H9 (cell line): ENCODE measurements at regions not wholly inside any gene's neighbourhood (a gene's known extent, or its start where the extent isn't known, plus 50 kb on each side); places are given as distances from the start of the nearest gene placed in this dataset.

Experiments
- DNase-seq: peaks from one replicate; pipeline ENCODE4 v3.0.0-alpha.2; 2017
- H2AFZ ChIP-seq: one replicate; pipeline ENCODE4 v1.6.1; 2013; ENCODE audit warnings: mild to moderate bottlenecking, low read length, control low read depth, moderate library complexity
- H2AK5ac ChIP-seq: 2 replicates; pipeline ENCODE4 v1.6.1; 2013; ENCODE audit warnings: low read length, control low read depth, mixed read lengths; ENCODE audit not compliant: insufficient read length
- H2BK120ac ChIP-seq: one replicate; pipeline ENCODE4 v1.6.1; 2013; ENCODE audit warnings: low read depth, mild to moderate bottlenecking, low read length, control low read depth, inconsistent platforms; ENCODE audit not compliant: poor library complexity, severe bottlenecking
- H2BK12ac ChIP-seq: 2 replicates; pipeline ENCODE4 v1.6.1; 2013; ENCODE audit warnings: low read length, control low read depth, mixed read lengths, low read depth; ENCODE audit not compliant: insufficient read length
- H2BK15ac ChIP-seq: 2 replicates; pipeline ENCODE4 v1.6.1; 2013; ENCODE audit warnings: low read depth, low read length, control low read depth
- H2BK20ac ChIP-seq: one replicate; pipeline ENCODE4 v1.6.1; 2013; ENCODE audit warnings: low read depth, mild to moderate bottlenecking, low read length, control low read depth, inconsistent platforms; ENCODE audit not compliant: poor library complexity, severe bottlenecking
- H2BK5ac ChIP-seq: 2 replicates; pipeline ENCODE4 v1.6.1; 2013; ENCODE audit warnings: low read length, control low read depth, mixed read lengths; ENCODE audit not compliant: insufficient read length
- H3K14ac ChIP-seq: 2 replicates; pipeline ENCODE4 v1.6.1; 2013; ENCODE audit warnings: low read length, control low read depth; ENCODE audit not compliant: insufficient read depth
- H3K18ac ChIP-seq: 2 replicates; pipeline ENCODE4 v1.6.1; 2013; ENCODE audit warnings: low read depth, mild to moderate bottlenecking, mixed read lengths, low read length, control low read depth; ENCODE audit not compliant: insufficient read length
- H3K23ac ChIP-seq: 2 replicates; pipeline ENCODE4 v1.6.1; 2013; ENCODE audit warnings: low read length, control low read depth, mixed read lengths, low read depth; ENCODE audit not compliant: insufficient read length
- H3K23me2 ChIP-seq: 2 replicates; pipeline ENCODE4 v1.6.1; 2013; ENCODE audit warnings: low read depth, mild to moderate bottlenecking, mixed read lengths, low read length, control low read depth; ENCODE audit not compliant: insufficient read length, poor library complexity, severe bottlenecking
- H3K27ac ChIP-seq: 2 replicates; pipeline ENCODE4 v1.5.1; 2013; ENCODE audit warnings: low read length, control low read depth, mixed read lengths, low read depth; ENCODE audit not compliant: insufficient read length
- H3K27me3 ChIP-seq: 2 replicates; pipeline ENCODE4 v1.6.1; 2013; ENCODE audit warnings: low read length, control low read depth, inconsistent platforms; ENCODE audit not compliant: insufficient read depth
- H3K4ac ChIP-seq: 2 replicates; pipeline ENCODE4 v1.6.1; 2013; ENCODE audit warnings: low read depth, mild to moderate bottlenecking, control low read depth, inconsistent platforms, low read length, moderate library complexity
- H3K4me1 ChIP-seq: 2 replicates; pipeline ENCODE4 v1.6.1; 2013; ENCODE audit warnings: low read length, control low read depth, inconsistent platforms; ENCODE audit not compliant: insufficient read depth
- H3K4me2 ChIP-seq: 2 replicates; pipeline ENCODE4 v1.6.1; 2013; ENCODE audit warnings: low read length, control low read depth, mixed read lengths; ENCODE audit not compliant: insufficient read length, insufficient read depth
- H3K56ac ChIP-seq: 2 replicates; pipeline ENCODE4 v1.6.1; 2013; ENCODE audit warnings: low read depth, mild to moderate bottlenecking, mixed read lengths, low read length, control low read depth; ENCODE audit not compliant: insufficient read length
- H3K79me1 ChIP-seq: 2 replicates; pipeline ENCODE4 v1.6.1; 2013; ENCODE audit warnings: low read depth, mild to moderate bottlenecking, moderate library complexity, low read length, control low read depth, inconsistent platforms; ENCODE audit not compliant: insufficient read depth, poor library complexity, severe bottlenecking
- H3K79me2 ChIP-seq: 2 replicates; pipeline ENCODE4 v1.6.1; 2013; ENCODE audit warnings: low read length, control low read depth, inconsistent platforms; ENCODE audit not compliant: insufficient read depth
- H3K9ac ChIP-seq: 2 replicates; pipeline ENCODE4 v1.6.1; 2013; ENCODE audit warnings: low read length, control low read depth, mixed read lengths; ENCODE audit not compliant: insufficient read length; ENCODE audit errors: extremely low read depth
- H3K9me3 ChIP-seq: one replicate; pipeline ENCODE4 v1.6.1; 2013; ENCODE audit warnings: low read depth, low read length, inconsistent platforms; ENCODE audit not compliant: control insufficient read depth
- H3T11ph ChIP-seq: one replicate; pipeline ENCODE4 v1.6.1; 2013; ENCODE audit warnings: mild to moderate bottlenecking, low read length, control low read depth, inconsistent platforms
- H4K20me1 ChIP-seq: one replicate; pipeline ENCODE4 v1.6.1; 2013; ENCODE audit not compliant: control insufficient read depth, insufficient read length, insufficient read depth
- H4K5ac ChIP-seq: 2 replicates; pipeline ENCODE4 v1.6.1; 2013; ENCODE audit warnings: low read depth, mild to moderate bottlenecking, mixed read lengths, low read length, control low read depth; ENCODE audit not compliant: insufficient read length
- H4K8ac ChIP-seq: replicated peaks from 2 replicates; pipeline ENCODE4 v1.6.1; 2013; ENCODE audit warnings: low read length, control low read depth, mixed read lengths, low read depth; ENCODE audit not compliant: insufficient read length
- H4K91ac ChIP-seq: 2 replicates; pipeline ENCODE4 v1.6.1; 2013; ENCODE audit warnings: low read depth, mild to moderate bottlenecking, moderate library complexity, mixed read lengths, low read length, control low read depth; ENCODE audit not compliant: insufficient read length
- H3K27ac Mint-ChIP-seq, 3 experiments: 2 replicates in 2 of 3; 3 replicates in 1 of 3; pipeline ENCODE4 v1.8.0; 2020 to 2021; ENCODE audit warnings: mixed read lengths in 3 of 3, mild to moderate bottlenecking in 1 of 3, moderate library complexity in 1 of 3
- H3K27me3 Mint-ChIP-seq: 2 replicates; pipeline ENCODE4 v1.8.0; 2021; ENCODE audit warnings: low read depth, mild to moderate bottlenecking, moderate library complexity, mixed read lengths
- H3K36me3 Mint-ChIP-seq, 3 experiments: 2 replicates in 2 of 3; 3 replicates in 1 of 3; pipeline ENCODE4 v1.8.0; 2020 to 2021; ENCODE audit warnings: low read depth in 3 of 3, mixed read lengths in 3 of 3; ENCODE audit not compliant: insufficient read depth in 1 of 3
- H3K4me1 Mint-ChIP-seq, 2 experiments: 2 replicates each; pipeline ENCODE4 v1.8.0; 2020; ENCODE audit warnings: mixed read lengths in 2 of 2
- H3K4me3 Mint-ChIP-seq, 2 experiments: 2 replicates in 1 of 2; 3 replicates in 1 of 2; pipeline ENCODE4 v1.8.0; 2020 to 2021; ENCODE audit warnings: mild to moderate bottlenecking in 2 of 2, mixed read lengths in 2 of 2, moderate library complexity in 1 of 2
- H3K9me3 Mint-ChIP-seq, 2 experiments: 2 replicates in 1 of 2; 3 replicates in 1 of 2; pipeline ENCODE4 v1.8.0; 2020; ENCODE audit warnings: mild to moderate bottlenecking in 2 of 2, mixed read lengths in 2 of 2, moderate library complexity in 1 of 2
- WGBS: extraction: QIAGEN DNeasy Blood & Tissue Kit; methylation state at CpG from one replicate; pipeline ENCODE4 v1.1.7; 2013; ENCODE audit warnings: missing lambda C conversion rate, low lambda C conversion rate, mixed read lengths; ENCODE audit not compliant: insufficient read length; ENCODE audit errors: extremely low coverage; 5-methylcytosine and 5-hydroxymethylcytosine counted together
- TF ChIP-seq, protein P1 (sequence below): fragments of 200-600 bp; sonication (generic); conservative IDR thresholded peaks from 3 replicates; pipeline ENCODE4 v1.8.0; 2021; ENCODE audit warnings: antibody characterized with exemption, mild to moderate bottlenecking

DNA sequence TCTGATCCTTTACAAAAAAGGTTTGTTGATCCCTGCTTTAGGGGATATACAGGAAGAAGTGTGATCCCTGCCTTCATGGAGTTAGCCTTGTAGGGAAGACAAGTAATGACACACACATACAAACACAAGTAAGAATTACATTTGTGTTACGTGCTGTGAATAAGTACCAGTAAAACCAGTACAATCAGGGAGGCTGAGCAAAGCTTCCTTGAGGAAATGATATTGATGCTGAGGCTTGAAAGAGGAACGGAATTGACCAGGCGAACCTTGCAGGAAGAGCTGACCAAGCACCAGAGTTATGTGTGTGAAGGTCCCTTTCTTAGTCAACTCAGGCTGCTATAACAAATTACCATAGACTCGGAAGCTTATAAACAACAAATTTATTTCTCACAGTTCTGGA, 83.6 kb upstream of the CACUL1 start:
- H3K18ac ChIP-seq, result no peak overlapping the region
- H3K4me3 Mint-ChIP-seq, result no peak overlapping the region
- H2BK120ac ChIP-seq, result no peak overlapping the region
- H2BK15ac ChIP-seq, result no peak overlapping the region
- H3K14ac ChIP-seq, result no peak overlapping the region
- H3K27ac Mint-ChIP-seq, result no peak overlapping the region
- no peaks in the 10 kb centered on the region for H3K9me3 Mint-ChIP-seq
- H3K56ac ChIP-seq, result no peak overlapping the region
- no peaks in the 10 kb centered on the region for H3K36me3 Mint-ChIP-seq
- H4K5ac ChIP-seq, result no peak overlapping the region
- no peaks in the 10 kb centered on the region for H3K79me2 ChIP-seq
- no CpG with 5 or more reads among the region's 4 CpGs for WGBS
- no peak overlapping the region for H3T11ph ChIP-seq
- no peaks in the 10 kb centered on the region for H4K20me1 ChIP-seq
- H3K4me1 Mint-ChIP-seq, result peaks cover 6 to 9% of the 10 kb centered on the region in 2 experiments; a peak in 3 of 4 replicates
- H3K9ac ChIP-seq, result no peak overlapping the region
- no peak for DNase-seq
- no peak overlapping the region for H3K23ac ChIP-seq
- H2AK5ac ChIP-seq, result no peak overlapping the region
- no peak overlapping the region for H3K27ac ChIP-seq
- no peak overlapping the region for H3K4me2 ChIP-seq
- no peak overlapping the region for H4K8ac ChIP-seq
- no peak overlapping the region for H3K4ac ChIP-seq
- no peak overlapping the region for H4K91ac ChIP-seq
- H3K23me2 ChIP-seq, result no peaks in the 10 kb centered on the region
- H3K79me1 ChIP-seq, result no peaks in the 10 kb centered on the region
- H2BK5ac ChIP-seq, result no peak overlapping the region
- no peaks in the 10 kb centered on the region for H3K9me3 ChIP-seq
- no peak overlapping the region for H2BK20ac ChIP-seq
- H2AFZ ChIP-seq, result no peak overlapping the region
- no peak overlapping the region for H2BK12ac ChIP-seq
- no peaks in the 10 kb centered on the region for H3K4me1 ChIP-seq
- peaks cover 2% of the 10 kb centered on the region for H3K27me3 Mint-ChIP-seq
- TF ChIP-seq, protein P1, sequence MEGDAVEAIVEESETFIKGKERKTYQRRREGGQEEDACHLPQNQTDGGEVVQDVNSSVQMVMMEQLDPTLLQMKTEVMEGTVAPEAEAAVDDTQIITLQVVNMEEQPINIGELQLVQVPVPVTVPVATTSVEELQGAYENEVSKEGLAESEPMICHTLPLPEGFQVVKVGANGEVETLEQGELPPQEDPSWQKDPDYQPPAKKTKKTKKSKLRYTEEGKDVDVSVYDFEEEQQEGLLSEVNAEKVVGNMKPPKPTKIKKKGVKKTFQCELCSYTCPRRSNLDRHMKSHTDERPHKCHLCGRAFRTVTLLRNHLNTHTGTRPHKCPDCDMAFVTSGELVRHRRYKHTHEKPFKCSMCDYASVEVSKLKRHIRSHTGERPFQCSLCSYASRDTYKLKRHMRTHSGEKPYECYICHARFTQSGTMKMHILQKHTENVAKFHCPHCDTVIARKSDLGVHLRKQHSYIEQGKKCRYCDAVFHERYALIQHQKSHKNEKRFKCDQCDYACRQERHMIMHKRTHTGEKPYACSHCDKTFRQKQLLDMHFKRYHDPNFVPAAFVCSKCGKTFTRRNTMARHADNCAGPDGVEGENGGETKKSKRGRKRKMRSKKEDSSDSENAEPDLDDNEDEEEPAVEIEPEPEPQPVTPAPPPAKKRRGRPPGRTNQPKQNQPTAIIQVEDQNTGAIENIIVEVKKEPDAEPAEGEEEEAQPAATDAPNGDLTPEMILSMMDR, result no peak
- no peaks in the 10 kb centered on the region; the same call in 1 of the 2 replicates for H3K27me3 ChIP-seq
